ENCODE measurements at regions not wholly inside any gene's neighbourhood (a gene's known extent, or its start where the extent isn't known, plus 50 kb on each side); places are given as distances from the start of the nearest gene placed in this dataset.

DNA sequence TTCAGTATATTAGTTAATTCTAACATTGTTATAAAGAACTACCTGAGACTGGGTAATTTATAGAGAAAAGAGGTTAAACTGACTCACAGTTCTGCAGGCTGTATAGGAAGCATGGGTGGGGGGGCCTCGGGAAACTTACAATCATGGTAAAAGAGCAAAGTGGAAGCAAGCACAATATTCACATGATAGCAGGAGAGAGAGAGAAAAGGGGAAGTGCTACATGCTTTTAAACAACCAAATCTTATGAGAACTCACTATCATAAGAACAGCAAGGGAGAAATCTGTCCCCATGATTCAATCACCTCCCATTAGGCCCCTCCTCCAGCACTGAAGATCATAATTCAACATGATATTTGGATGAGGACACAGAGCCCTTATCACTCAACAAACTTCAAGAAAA, 324.9 kb downstream of the ZNF608 start:
- Histone ChIP-seq H3K9ac (no peak overlapping the region), H3K36me3 (replicated peaks in 1 of 2; ENCODE audit: control insufficient read depth in 1 of 2, insufficient read depth in 2 of 2, low read length in 1 of 2) (no peaks in the 10 kb centered on the region), H3K9me3 (no peaks in the 10 kb centered on the region; the same call in 1 of the 2 replicates), H2AFZ (ENCODE audit: low read depth) (no peak overlapping the region), H4K20me1 (ENCODE audit: insufficient read depth) (no peaks in the 10 kb centered on the region), H3K4me1 (ENCODE audit: control insufficient read depth in 1 of 2, insufficient read depth in 2 of 2, low read depth in 1 of 2, low read length in 1 of 2) (no peaks in the 10 kb centered on the region), H3K9me2 (no peaks in the 10 kb centered on the region), H3K27ac (ENCODE audit: low read depth in 2 of 2, low read length in 1 of 2) (no peak overlapping the region), H3K4me3 (ENCODE audit: low read depth in 2 of 2, low read length in 1 of 2) (no peak overlapping the region), H3F3A (replicated peaks; ENCODE audit: insufficient read depth) (no peaks in the 10 kb centered on the region), H3K27me3 (ENCODE audit: insufficient read depth) (no peaks in the 10 kb centered on the region), H3K4me2 (no peak overlapping the region), H3K79me2 (ENCODE audit: insufficient read depth) (no peaks in the 10 kb centered on the region)
- WGBS (ENCODE audit: low lambda C conversion rate), result 34% methylated on average over 1 of the region's 1 CpG
- no peak for TF ChIP-seq RCOR1 (IDR thresholded peaks at IDR 0.05; ENCODE audit: low read length)
- TF ChIP-seq, protein P1, sequence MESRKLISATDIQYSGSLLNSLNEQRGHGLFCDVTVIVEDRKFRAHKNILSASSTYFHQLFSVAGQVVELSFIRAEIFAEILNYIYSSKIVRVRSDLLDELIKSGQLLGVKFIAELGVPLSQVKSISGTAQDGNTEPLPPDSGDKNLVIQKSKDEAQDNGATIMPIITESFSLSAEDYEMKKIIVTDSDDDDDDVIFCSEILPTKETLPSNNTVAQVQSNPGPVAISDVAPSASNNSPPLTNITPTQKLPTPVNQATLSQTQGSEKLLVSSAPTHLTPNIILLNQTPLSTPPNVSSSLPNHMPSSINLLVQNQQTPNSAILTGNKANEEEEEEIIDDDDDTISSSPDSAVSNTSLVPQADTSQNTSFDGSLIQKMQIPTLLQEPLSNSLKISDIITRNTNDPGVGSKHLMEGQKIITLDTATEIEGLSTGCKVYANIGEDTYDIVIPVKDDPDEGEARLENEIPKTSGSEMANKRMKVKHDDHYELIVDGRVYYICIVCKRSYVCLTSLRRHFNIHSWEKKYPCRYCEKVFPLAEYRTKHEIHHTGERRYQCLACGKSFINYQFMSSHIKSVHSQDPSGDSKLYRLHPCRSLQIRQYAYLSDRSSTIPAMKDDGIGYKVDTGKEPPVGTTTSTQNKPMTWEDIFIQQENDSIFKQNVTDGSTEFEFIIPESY (IDR thresholded peaks at IDR 0.05; ENCODE audit: borderline replicate concordance, low read depth), result no peak
- TF ChIP-seq ELF1 (IDR thresholded peaks at IDR 0.05), result no peak
- no peak for TF ChIP-seq SIN3A (IDR thresholded peaks at IDR 0.05; ENCODE audit: borderline replicate concordance, low read depth, low read length)
- TF ChIP-seq IRF3 (IDR thresholded peaks at IDR 0.05; ENCODE audit: low read depth, low read length), result no peak
- no peak for TF ChIP-seq RFX5 (IDR thresholded peaks at IDR 0.05; ENCODE audit: low read length)
- TF ChIP-seq MEF2A (IDR thresholded peaks at IDR 0.05; ENCODE audit: borderline replicate concordance, low read depth), result no peak
- no peak for TF ChIP-seq CTCF (IDR thresholded peaks at IDR 0.05)
- TF ChIP-seq FOXJ3 (CRISPR knock-in tag; IDR thresholded peaks at IDR 0.05), result no peak
- TF ChIP-seq YY1 (IDR thresholded peaks at IDR 0.05; ENCODE audit: low read depth), result no peak
- no peak for TF ChIP-seq PBX3 (IDR thresholded peaks at IDR 0.05)
- no peak for TF ChIP-seq TEAD4 (IDR thresholded peaks at IDR 0.05; ENCODE audit: borderline replicate concordance, insufficient read depth)
- no peak for TF ChIP-seq EZH2phosphoT487 (IDR thresholded peaks at IDR 0.05; ENCODE audit: borderline replicate concordance, low read depth)
- no peak for TF ChIP-seq USF2 (IDR thresholded peaks at IDR 0.05; ENCODE audit: borderline replicate concordance, low read depth, low read length)
- no peak for TF ChIP-seq JUND (IDR thresholded peaks at IDR 0.05)
- no peak for TF ChIP-seq POLR2AphosphoS5 (IDR thresholded peaks at IDR 0.05; ENCODE audit: low read depth, low read length)
- TF ChIP-seq USF1 (IDR thresholded peaks at IDR 0.05; ENCODE audit: borderline replicate concordance, low read depth), result no peak
- TF ChIP-seq EP300 (IDR thresholded peaks at IDR 0.05; ENCODE audit: borderline replicate concordance in 1 of 2, low read depth in 1 of 2, low read length in 1 of 2), result no peak
- DNase-seq, result no peak
- POLR2A ChIA-PET, result no interaction called here
- CTCF ChIA-PET, result interaction anchor here (1.1 kb wide), 1 partner anchor 10 kb away, joined by 4 read pairs; no protein-coding TSS in a partner anchor

Data from SK-N-SH (cell line).